Breast epithelium (tissue), 3 donors: ENCODE measurements at regions not wholly inside any gene's neighbourhood (a gene's known extent, or its start where the extent isn't known, plus 50 kb on each side); places are given as distances from the start of the nearest gene placed in this dataset.

ENCODE experiments used
- CTCF ChIP-seq, 3 donors: fragments of 450-650 bp; IDR thresholded peaks; one replicate each; pipeline ENCODE4 v1.5.1; 2016 to 2017; ENCODE audit warnings: antibody characterized with exemption in 3 of 3, mild to moderate bottlenecking in 3 of 3, moderate library complexity in 3 of 3
- POLR2A ChIP-seq: fragments of 450-650 bp; IDR thresholded peaks from one replicate; pipeline ENCODE4 v1.6.1; 2016; ENCODE audit warnings: antibody characterized with exemption, mild to moderate bottlenecking, moderate library complexity
- POLR2AphosphoS5 ChIP-seq, 3 donors: sonication (generic); formaldehyde crosslinking; IDR thresholded peaks; one replicate each; pipeline ENCODE4 v1.6.1; 2017; ENCODE audit warnings: antibody characterized with exemption in 3 of 3

- TF ChIP-seq CTCF (IDR thresholded peaks at IDR 0.05) (no peak), POLR2AphosphoS5 (IDR thresholded peaks at IDR 0.05) (no peak), POLR2A (no peak)
These were observed 440.6 kb upstream of the JAG1 start for GRCh38 chr20:11114382-11114781.
